K562 (cell line): ENCODE measurements at regions not wholly inside any gene's neighbourhood (a gene's known extent, or its start where the extent isn't known, plus 50 kb on each side); places are given as distances from the start of the nearest gene placed in this dataset.

Experiments
- ATAC-seq: fragments of 200-7000 bp; cut with Tn5 transposase; 3 replicates; pipeline ENCODE4 v1.9.1; 2020; ENCODE audit warnings: moderate library complexity
- BruUV-seq: library from RNA; stranded (reverse); fragments of 400-500 nt; replicated peaks from 2 replicates; lab custom pipeline; 2021; lab: Mats Ljungman, UMichigan
- CTCF ChIA-PET: fragments of 300-600 bp; formaldehyde crosslinking; extraction: SDS; loops from one replicate; lab custom pipeline; 2021; ENCODE audit warnings: low intra/inter-chr PET ratio; lab: Yijun Ruan, JAX
- POLR2A ChIA-PET: fragments of 300-600, 350-650 bp; sonication (Branson Sonifier 250); formaldehyde crosslinking; extraction: SDS; loops from one replicate; lab custom pipeline; 2021; ENCODE audit warnings: antibody characterized with exemption, inconsistent platforms; lab: Yijun Ruan, JAX
- DNase-seq, 4 experiments: peaks; one replicate each; pipeline versions ENCODE4 v3.0.0 to v3.0.0-alpha.2; 2011 to 2018; ENCODE audit warnings: low spot score in 3 of 4, mixed read lengths in 3 of 4; ENCODE audit errors: extremely low read depth in 1 of 4
- FAIRE-seq: peaks from 2 replicates; lab custom pipeline; 2011; peaks lifted over from hg19 to GRCh38; lab: Jason Lieb, UNC
- H2AFZ ChIP-seq: 2 replicates; pipeline ENCODE4 v1.6.0; 2011; ENCODE audit warnings: low read depth, low read length, control low read depth, inconsistent platforms
- H3K27ac ChIP-seq: fragments of 200-600 bp; 3 replicates; pipeline ENCODE4 v1.8.0; 2011; ENCODE audit warnings: low read depth, mild to moderate bottlenecking, control low read depth, inconsistent platforms, low read length, moderate library complexity, mixed read lengths; ENCODE audit errors: extremely low read depth
- H3K27me3 ChIP-seq, 2 experiments: fragments of 300-600 bp in 1 of 2; 2 replicates in 1 of 2; 3 replicates in 1 of 2; pipeline versions ENCODE4 v1.6.0 to v1.8.0; 2011; ENCODE audit warnings: inconsistent platforms in 2 of 2, low read length in 2 of 2, mild to moderate bottlenecking in 1 of 2, mixed read lengths in 1 of 2, moderate library complexity in 1 of 2; ENCODE audit not compliant: control insufficient read depth in 2 of 2, insufficient read depth in 2 of 2
- H3K36me3 ChIP-seq: fragments of 300-600 bp; 3 replicates; pipeline ENCODE4 v1.8.0; 2011; ENCODE audit warnings: mild to moderate bottlenecking, low read length, inconsistent platforms; ENCODE audit not compliant: control insufficient read depth, insufficient read depth
- H3K4me1 ChIP-seq, 2 experiments: fragments of 200-600 bp in 1 of 2; replicated peaks in 1 of 2; 2 replicates in 1 of 2; 3 replicates in 1 of 2; pipeline versions ENCODE4 v1.5.1 to v1.8.0; 2011; ENCODE audit warnings: inconsistent platforms in 2 of 2, low read length in 2 of 2, mild to moderate bottlenecking in 1 of 2, mixed read lengths in 1 of 2, moderate library complexity in 1 of 2; ENCODE audit not compliant: control insufficient read depth in 2 of 2, insufficient read depth in 2 of 2
- H3K4me2 ChIP-seq: 2 replicates; pipeline ENCODE4 v1.6.1; 2011; ENCODE audit warnings: low read length, control low read depth, inconsistent platforms, mixed read lengths; ENCODE audit not compliant: insufficient read depth
- H3K4me3 ChIP-seq: fragments of 200-600 bp; sonication (generic), shearing (Covaris generic); 2 replicates; pipeline ENCODE4 v1.5.1; 2016; ENCODE audit warnings: control low read depth, inconsistent platforms
- H3K79me2 ChIP-seq: fragments of 200-600 bp; 3 replicates; pipeline ENCODE4 v1.8.0; 2011; ENCODE audit warnings: low read length, inconsistent platforms; ENCODE audit not compliant: control insufficient read depth, insufficient read depth
- H3K9ac ChIP-seq, 2 experiments: 2 replicates each; pipeline versions ENCODE4 v1.6.0 to v1.6.1; 2011; ENCODE audit warnings: low read depth in 2 of 2, low read length in 2 of 2, control low read depth in 1 of 2, inconsistent platforms in 1 of 2, mild to moderate bottlenecking in 1 of 2, mixed read lengths in 1 of 2; ENCODE audit not compliant: insufficient read depth in 1 of 2
- H3K9me1 ChIP-seq: one replicate; pipeline ENCODE4 v1.6.0; 2011; ENCODE audit warnings: inconsistent platforms, mild to moderate bottlenecking, low read length, moderate library complexity; ENCODE audit not compliant: control insufficient read depth, insufficient read depth
- H3K9me3 ChIP-seq: replicated peaks from 2 replicates; pipeline ENCODE4 v1.5.1; 2011; ENCODE audit warnings: low read depth, low read length, inconsistent platforms; ENCODE audit not compliant: control insufficient read depth, insufficient read depth
- H4K20me1 ChIP-seq: replicated peaks from 2 replicates; pipeline ENCODE4 v1.6.1; 2011; ENCODE audit warnings: low read length, inconsistent platforms, mixed read lengths; ENCODE audit not compliant: control insufficient read depth, insufficient read depth
- CTCFL ChIP-seq: IDR thresholded peaks from 2 replicates; pipeline ENCODE4 v1.6.1; 2011; ENCODE audit warnings: borderline replicate concordance, low read depth, mild to moderate bottlenecking, moderate library complexity, low read length; ENCODE audit not compliant: insufficient read depth, poor library complexity, severe bottlenecking
- E2F3 ChIP-seq: fragments of 250-450 bp; sonication (Bioruptor Pico); IDR thresholded peaks from 2 replicates; pipeline ENCODE4 v1.4.0; 2020; ENCODE audit warnings: mild to moderate bottlenecking
- JUNB ChIP-seq: fragments of 450-650 bp; formaldehyde crosslinking; conservative IDR thresholded peaks from 2 replicates; pipeline ENCODE4 v1.4.0; 2020; ENCODE audit warnings: mild to moderate bottlenecking
- KDM5B ChIP-seq: fragments of 200-600 bp; sonication (generic); IDR thresholded peaks from 2 replicates; pipeline ENCODE4 v1.6.1; 2012; ENCODE audit warnings: low read depth, mild to moderate bottlenecking, moderate library complexity, low read length, control low read depth, inconsistent platforms; ENCODE audit not compliant: insufficient replicate concordance
- LCOR ChIP-seq: sonication (generic); formaldehyde crosslinking; IDR thresholded peaks from 2 replicates; pipeline ENCODE4 v1.8.0; 2022; ENCODE audit warnings: mild to moderate bottlenecking, missing genetic modification reagents
- PTTG1 ChIP-seq: fragments of 450-650 bp; IDR thresholded peaks from 2 replicates; pipeline ENCODE4 v1.6.1; 2016; ENCODE audit warnings: low read depth, mild to moderate bottlenecking, missing genetic modification characterization, missing compliant biosample characterization
- SFPQ ChIP-seq: fragments of 200-400 bp; formaldehyde crosslinking; IDR thresholded peaks from 2 replicates; pipeline ENCODE4 v1.6.1; 2017; ENCODE audit warnings: mild to moderate bottlenecking, low read depth, low read length, moderate library complexity
- SPI1 ChIP-seq: IDR thresholded peaks from 2 replicates; pipeline ENCODE4 v1.6.1; 2011; ENCODE audit warnings: low read depth, low read length, control low read depth, borderline replicate concordance
- TEAD1 ChIP-seq, 2 experiments: fragments of 450-650 bp in 1 of 2; sonication (generic) in 1 of 2; formaldehyde crosslinking; IDR thresholded peaks; 2 replicates each; pipeline versions ENCODE4 v1.4.0 to v1.8.0; 2020 to 2022; ENCODE audit warnings: mild to moderate bottlenecking in 2 of 2, missing genetic modification reagents in 1 of 2
- ZNF140 ChIP-seq: fragments of 250-450 bp; sonication (Bioruptor Pico); IDR thresholded peaks from 2 replicates; pipeline ENCODE4 v1.8.0; 2021; ENCODE audit warnings: moderate library complexity, mild to moderate bottlenecking, inconsistent platforms
- ZNF444 ChIP-seq: fragments of 250-450 bp; sonication (Bioruptor Pico); IDR thresholded peaks from 2 replicates; pipeline ENCODE4 v1.4.0; 2020; ENCODE audit warnings: mild to moderate bottlenecking, moderate library complexity
- ZNF445 ChIP-seq: fragments of 250-450 bp; sonication (Bioruptor Pico); IDR thresholded peaks from 2 replicates; pipeline ENCODE4 v1.4.0; 2020; ENCODE audit warnings: low read depth, mild to moderate bottlenecking, moderate library complexity
- ZNF778 ChIP-seq: fragments of 450-650 bp; formaldehyde crosslinking; IDR thresholded peaks from 2 replicates; pipeline ENCODE4 v1.4.0; 2020; ENCODE audit warnings: mild to moderate bottlenecking, moderate library complexity
- ZNF79 ChIP-seq: fragments of 250-450 bp; sonication (Bioruptor Pico); IDR thresholded peaks from 2 replicates; pipeline ENCODE4 v1.4.0; 2020; ENCODE audit warnings: low read depth, mild to moderate bottlenecking, moderate library complexity
- WGBS: fragments of 100-300 bp; shearing (Covaris generic); methylation state at CpG from one replicate; pipeline ENCODE4 v1.1.6; 2016; ENCODE audit warnings: low coverage, mixed read lengths; ENCODE audit not compliant: insufficient coverage; ENCODE audit errors: missing lambda C conversion rate; 5-methylcytosine and 5-hydroxymethylcytosine counted together
- in situ Hi-C: fragments of 300-500 bp; cut with MboI; formaldehyde crosslinking; loops from 4 replicates; pipeline ENCODE4 v1.15.0; 2018; ENCODE audit warnings: inconsistent platforms, mixed read lengths
- intact Hi-C: fragments of 100-400 bp; cut with micrococcal nuclease; formaldehyde crosslinking; loops from 2 replicates; pipeline ENCODE4 v1.14.2; 2022

- Histone ChIP-seq H3K4me3 (no peak overlapping the region), H4K20me1 (no peaks in the 10 kb centered on the region), H2AFZ (no peak overlapping the region), H3K27me3 (no peaks in the 10 kb centered on the region), H3K36me3 (no peaks in the 10 kb centered on the region), H3K79me2 (no peaks in the 10 kb centered on the region), H3K9me1 (no peaks in the 10 kb centered on the region), H3K4me2 (no peak overlapping the region), H3K4me1 (no peaks in the 10 kb centered on the region), H3K9me3 (no peaks in the 10 kb centered on the region), H3K9ac (no peak overlapping the region), H3K27ac (no peak overlapping the region)
- BruUV-seq, result no TSS peak
- DNase-seq, result no peak
- no peak for FAIRE-seq
- 0% methylated on average over 2 of the region's 2 CpGs for WGBS
- intact Hi-C loops, result no loop called here
- TF ChIP-seq ZNF445 (CRISPR knock-in tag) (no peak), PTTG1 (tag) (no peak), ZNF140 (no peak), KDM5B (no peak), E2F3 (CRISPR knock-in tag) (no peak), LCOR (no peak), CTCFL (no peak), SPI1 (no peak), TEAD1 (CRISPR knock-in tag; IDR thresholded peaks at IDR 0.05) (no peak), JUNB (CRISPR knock-in tag) (no peak), ZNF778 (CRISPR knock-in tag) (no peak), ZNF79 (CRISPR knock-in tag) (no peak), ZNF444 (CRISPR knock-in tag) (no peak), SFPQ (no peak)
- ChIA-PET CTCF (no interaction called here), POLR2A (no interaction called here)
- no peak for ATAC-seq
- in situ Hi-C loops, result no loop called here
Observed at GRCh38 chrX:146956760-146957159, 142.2 kb upstream of the CXorf51A start.
